WTC11 (cell line): ENCODE measurements at regions not wholly inside any gene's neighbourhood (a gene's known extent, or its start where the extent isn't known, plus 50 kb on each side); places are given as distances from the start of the nearest gene placed in this dataset.

Experiments
- FOXJ3 ChIP-seq: sonication (generic); formaldehyde crosslinking; IDR thresholded peaks from 2 replicates; pipeline ENCODE4 v1.9.0; 2021; ENCODE audit warnings: missing genetic modification reagents, mild to moderate bottlenecking, borderline replicate concordance
- FOXP1 ChIP-seq: sonication (generic); formaldehyde crosslinking; IDR thresholded peaks from 2 replicates; pipeline ENCODE4 v1.8.0; 2022; ENCODE audit warnings: missing genetic modification reagents, mild to moderate bottlenecking, moderate library complexity, borderline replicate concordance
- MAX ChIP-seq: sonication (generic); formaldehyde crosslinking; IDR thresholded peaks from 2 replicates; pipeline ENCODE4 v1.8.0; 2022; ENCODE audit warnings: mild to moderate bottlenecking, missing genetic modification reagents
- TF ChIP-seq, protein P1 (sequence below): sonication (generic); formaldehyde crosslinking; IDR thresholded peaks from 2 replicates; pipeline ENCODE4 v1.8.1; 2023; ENCODE audit warnings: mild to moderate bottlenecking, missing genetic modification reagents
- TF ChIP-seq, protein P2 (sequence below): fragments of 200-600 bp; IDR thresholded peaks from 2 replicates; pipeline ENCODE4 v1.8.0; 2022; ENCODE audit warnings: antibody characterized with exemption

DNA sequence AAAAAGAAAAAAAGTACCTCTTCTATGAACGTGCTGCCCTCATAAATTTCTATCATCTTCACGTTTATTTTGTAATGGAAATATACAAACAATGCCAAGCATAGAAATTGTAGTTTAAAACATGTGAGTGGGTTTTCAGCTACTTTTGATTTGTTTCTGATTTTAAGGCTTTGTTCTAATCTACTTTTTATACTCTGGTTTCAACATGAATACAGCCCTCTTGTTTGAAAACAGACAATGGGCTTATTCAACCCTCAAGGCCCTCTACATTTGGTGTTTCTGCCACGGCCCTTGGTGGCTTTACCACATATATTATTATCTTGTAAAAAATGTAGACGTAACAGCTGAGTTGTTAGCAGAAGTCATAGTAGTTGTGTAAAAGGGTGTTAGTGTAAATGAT, 153.9 kb downstream of the SOX4 start:
- TF ChIP-seq MAX (CRISPR knock-in tag) (no peak), FOXJ3 (CRISPR knock-in tag) (no peak), FOXP1 (no peak)
- TF ChIP-seq, protein P1, sequence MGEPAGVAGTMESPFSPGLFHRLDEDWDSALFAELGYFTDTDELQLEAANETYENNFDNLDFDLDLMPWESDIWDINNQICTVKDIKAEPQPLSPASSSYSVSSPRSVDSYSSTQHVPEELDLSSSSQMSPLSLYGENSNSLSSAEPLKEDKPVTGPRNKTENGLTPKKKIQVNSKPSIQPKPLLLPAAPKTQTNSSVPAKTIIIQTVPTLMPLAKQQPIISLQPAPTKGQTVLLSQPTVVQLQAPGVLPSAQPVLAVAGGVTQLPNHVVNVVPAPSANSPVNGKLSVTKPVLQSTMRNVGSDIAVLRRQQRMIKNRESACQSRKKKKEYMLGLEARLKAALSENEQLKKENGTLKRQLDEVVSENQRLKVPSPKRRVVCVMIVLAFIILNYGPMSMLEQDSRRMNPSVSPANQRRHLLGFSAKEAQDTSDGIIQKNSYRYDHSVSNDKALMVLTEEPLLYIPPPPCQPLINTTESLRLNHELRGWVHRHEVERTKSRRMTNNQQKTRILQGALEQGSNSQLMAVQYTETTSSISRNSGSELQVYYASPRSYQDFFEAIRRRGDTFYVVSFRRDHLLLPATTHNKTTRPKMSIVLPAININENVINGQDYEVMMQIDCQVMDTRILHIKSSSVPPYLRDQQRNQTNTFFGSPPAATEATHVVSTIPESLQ: no peak
- TF ChIP-seq, protein P2, sequence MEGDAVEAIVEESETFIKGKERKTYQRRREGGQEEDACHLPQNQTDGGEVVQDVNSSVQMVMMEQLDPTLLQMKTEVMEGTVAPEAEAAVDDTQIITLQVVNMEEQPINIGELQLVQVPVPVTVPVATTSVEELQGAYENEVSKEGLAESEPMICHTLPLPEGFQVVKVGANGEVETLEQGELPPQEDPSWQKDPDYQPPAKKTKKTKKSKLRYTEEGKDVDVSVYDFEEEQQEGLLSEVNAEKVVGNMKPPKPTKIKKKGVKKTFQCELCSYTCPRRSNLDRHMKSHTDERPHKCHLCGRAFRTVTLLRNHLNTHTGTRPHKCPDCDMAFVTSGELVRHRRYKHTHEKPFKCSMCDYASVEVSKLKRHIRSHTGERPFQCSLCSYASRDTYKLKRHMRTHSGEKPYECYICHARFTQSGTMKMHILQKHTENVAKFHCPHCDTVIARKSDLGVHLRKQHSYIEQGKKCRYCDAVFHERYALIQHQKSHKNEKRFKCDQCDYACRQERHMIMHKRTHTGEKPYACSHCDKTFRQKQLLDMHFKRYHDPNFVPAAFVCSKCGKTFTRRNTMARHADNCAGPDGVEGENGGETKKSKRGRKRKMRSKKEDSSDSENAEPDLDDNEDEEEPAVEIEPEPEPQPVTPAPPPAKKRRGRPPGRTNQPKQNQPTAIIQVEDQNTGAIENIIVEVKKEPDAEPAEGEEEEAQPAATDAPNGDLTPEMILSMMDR: no peak
